ENCODE measurements at regions not wholly inside any gene's neighbourhood (a gene's known extent, or its start where the extent isn't known, plus 50 kb on each side); places are given as distances from the start of the nearest gene placed in this dataset.

GRCh38 chr3:182413682-182414081, 379.6 kb upstream of the ATP11B start:
- TF ChIP-seq CTCF (IDR thresholded peaks at IDR 0.05; ENCODE audit: insufficient read depth, low read depth, low read length) (no peak), EZH2 (IDR thresholded peaks at IDR 0.05; ENCODE audit: insufficient read depth, low read length) (no peak)

Data from astrocyte (in vitro differentiated cells and primary cell).